ENCODE measurements at regions not wholly inside any gene's neighbourhood (a gene's known extent, or its start where the extent isn't known, plus 50 kb on each side); places are given as distances from the start of the nearest gene placed in this dataset.
"Not testable (repeated sequence)": the region's sequence is repeated elsewhere in the genome, so short reads cannot be mapped to it uniquely, and the experiment has no call there.

DNA sequence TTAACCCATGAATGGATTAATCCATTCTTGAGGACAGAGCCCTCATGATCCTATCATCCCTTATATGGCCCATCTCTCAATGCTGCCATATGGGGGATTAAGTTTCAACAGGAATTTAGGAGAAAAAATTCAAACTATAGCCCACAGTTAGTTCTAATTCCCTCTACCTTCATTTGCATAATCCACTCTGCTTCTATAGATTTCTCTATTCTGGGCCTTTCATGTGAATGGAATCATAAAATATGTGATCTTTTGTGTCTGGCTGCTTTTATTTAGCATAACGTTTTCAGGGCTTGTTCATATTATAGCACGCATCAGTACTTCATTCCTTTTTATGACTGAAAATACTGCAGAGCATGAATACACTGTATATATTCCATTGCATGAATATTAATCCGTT, 55.4 kb downstream of the CTSL start:
- no peak for DNase-seq

DNA sequence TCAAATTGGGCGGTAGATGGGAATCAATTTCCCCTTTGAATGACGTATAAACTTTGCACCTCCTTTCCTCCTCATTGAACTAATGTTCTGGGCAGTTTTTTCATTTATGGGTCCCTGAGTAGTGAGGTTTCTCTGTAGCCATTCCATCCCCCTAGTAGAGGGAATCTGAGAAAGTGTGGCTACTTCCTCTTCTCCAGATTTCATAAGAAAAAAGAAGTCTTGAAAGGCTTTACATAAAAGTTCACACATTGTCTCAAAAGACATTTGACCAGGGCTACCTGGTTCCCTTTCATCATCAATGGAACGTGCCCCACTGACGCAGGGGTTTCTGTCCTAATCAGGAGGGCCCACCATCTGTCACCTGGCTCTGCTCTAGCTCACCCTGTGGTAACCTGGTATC, 57.3 kb downstream of the CTSL start:
- no peak for DNase-seq

DNA sequence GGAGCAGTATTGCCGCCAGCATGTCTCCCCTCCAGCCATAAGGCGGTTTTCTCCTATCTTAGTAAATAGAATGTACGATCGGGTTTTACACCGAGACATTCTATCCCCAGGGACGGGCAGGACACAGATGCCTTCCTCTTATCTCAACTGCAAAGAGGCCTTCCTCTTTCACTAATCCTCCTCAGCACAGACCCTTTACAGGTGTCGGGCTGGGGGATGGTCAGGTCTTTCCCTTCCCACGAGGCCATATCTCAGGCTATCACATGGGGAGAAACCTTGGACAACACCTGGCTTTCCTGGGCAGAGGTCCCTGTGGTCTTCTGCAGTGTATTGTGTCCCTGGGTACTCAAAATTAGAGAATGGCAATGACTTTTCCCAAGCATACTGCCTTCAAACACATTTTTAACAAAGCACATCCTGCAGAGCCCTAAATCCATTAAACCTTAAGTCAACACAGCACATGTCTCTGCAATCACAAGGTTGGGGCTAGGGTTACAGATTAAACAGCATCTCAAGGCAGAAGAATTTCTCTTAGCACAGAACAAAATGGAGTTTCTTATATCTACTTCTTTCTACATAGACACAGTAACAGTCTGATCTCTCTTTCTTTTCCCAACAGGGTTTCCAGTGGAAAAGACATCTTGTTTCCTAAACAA, 59.5 kb downstream of the CTSL start:
- not testable (repeated sequence) for DNase-seq

DNA sequence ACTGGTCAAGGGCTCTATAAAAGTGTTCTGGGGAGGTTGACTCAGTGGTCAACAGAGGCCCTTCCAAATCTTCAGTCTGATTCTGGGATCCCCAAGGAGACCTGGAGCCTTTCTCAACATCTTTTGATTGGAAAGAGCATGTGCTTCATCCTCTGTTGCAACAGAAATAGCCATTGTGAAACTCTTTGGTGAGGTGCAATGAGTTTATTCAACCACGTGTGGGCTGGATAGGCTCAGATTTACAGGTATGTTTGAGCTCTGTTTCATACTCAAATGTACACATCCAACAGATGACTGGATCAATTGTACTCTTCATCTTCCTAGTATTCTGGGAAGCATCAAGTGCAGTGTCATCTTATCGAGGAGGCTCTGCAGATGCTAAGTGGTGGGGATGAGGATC, 60.5 kb downstream of the CTSL start:
- no peak for DNase-seq

DNA sequence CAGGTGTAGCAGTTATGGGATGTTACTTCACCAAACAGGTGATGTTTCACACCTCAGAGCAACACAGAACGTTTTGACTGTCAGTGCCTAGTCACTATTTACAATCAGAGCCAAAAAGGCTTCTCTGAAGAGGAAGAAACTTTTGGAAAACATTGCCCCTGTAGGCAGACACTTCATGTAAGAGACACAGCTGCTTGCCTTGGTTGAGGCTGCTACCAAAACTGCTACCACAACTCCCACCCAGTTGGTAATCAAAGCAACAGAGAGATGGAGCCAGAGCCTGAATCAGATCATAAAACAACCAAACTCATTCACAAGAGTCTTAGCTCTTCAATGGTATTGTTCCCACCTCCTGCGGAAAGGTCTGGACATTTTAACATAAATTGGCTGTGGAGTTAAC, 61.0 kb downstream of the CTSL start:
- no peak for DNase-seq

DNA sequence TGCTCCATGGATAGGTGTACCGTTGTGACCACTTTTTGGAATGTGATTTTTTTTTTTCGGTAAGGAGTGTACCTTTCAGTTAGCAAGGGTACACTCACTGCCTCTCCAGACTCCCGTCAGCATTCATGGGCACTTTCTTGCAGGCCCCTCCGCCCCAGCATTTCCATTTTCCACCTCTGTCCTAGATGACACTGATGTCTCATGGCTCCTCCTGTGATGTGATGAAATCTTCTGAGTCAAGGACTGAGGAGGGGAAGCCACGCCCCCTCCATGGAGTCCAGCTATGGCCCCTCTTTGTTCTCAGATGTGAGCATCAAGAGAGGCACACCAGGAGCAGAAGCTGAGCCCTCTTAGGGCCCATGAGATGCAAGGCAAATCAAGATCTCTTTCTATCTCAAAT, 61.8 kb downstream of the CTSL start:
- no peak for DNase-seq

DNA sequence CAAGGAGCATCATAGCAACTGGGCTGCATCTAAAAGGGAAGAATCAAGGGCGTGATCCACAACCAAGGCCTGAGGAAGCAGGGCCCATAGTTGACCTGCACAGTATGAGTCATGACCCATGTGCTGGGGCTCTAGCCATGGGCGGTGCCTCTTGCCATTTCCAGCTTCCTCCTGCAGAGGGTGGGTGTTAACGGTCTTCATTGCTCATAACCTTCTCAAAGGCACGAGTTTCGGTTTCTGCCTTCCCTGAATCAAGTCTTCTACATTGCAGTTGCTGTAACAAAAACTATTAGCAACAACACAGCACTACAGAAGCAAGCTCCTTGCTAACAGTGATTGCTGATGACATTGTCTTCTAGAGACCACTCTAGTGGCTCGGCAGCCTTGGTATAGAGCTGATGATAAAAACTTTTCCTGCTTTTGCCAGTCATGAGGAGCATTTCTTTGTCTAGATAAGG, 66.9 kb downstream of the CTSL start:
- DNase-seq = peak; percentile 87

DNA sequence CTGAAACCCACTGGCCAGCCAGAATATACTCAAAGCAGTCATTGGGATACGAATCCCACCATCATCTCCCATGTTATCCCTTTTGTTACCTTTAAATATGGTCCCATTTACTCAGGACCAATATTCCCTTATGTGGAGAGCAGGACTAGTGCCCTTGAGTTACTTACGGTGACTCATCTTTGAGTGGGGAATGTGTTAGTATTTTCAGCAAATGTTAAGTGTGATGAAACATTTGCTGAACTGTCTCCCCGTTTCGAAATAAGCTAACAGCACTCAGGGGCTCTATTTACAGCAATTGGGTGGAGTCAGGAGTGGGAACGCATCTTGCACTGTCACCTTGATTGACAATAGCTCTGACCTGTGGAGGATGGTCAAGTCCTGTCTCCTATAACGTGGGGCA, 67.4 kb downstream of the CTSL start:
- DNase-seq = peak; percentile 69

DNA sequence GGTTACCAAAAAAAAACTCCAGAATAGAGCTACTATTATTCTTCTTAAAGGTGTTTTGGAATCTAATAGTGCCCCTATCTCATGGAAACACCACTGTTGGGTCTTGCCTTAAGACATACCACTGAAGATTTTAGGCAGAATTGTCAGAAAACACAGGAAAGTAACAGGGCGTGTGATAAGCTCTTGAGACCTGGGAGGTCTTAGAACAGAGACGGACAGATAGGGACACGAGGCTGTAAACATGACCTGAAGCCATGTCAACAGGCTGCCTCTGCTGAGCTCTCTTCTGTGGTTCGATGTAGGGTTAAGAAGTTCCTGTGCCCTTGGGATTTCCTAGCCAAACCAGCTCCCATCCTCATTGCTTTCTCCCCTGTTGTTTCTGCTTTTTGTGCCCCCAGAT, 69.3 kb downstream of the CTSL start:
- DNase-seq = no peak

DNA sequence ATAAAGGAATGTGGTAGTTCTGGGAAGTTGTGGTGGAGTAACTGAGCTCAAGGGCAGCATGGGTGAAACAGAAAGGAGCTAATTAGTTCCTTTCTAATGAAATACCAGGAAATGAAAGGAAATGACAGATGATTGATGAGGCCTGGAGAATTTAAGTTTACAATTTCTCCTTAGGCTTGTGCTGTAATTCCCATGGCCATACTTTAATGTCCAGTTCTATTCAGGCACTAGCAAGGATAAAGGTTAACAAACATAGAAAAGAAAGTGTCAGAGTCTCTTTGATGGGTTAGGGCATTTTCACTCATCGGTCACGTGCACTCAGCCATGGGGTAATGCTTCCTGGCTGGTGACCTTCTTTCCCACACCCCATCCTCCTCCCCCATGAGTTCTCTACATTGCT, 70.3 kb downstream of the CTSL start:
- DNase-seq = no peak

DNA sequence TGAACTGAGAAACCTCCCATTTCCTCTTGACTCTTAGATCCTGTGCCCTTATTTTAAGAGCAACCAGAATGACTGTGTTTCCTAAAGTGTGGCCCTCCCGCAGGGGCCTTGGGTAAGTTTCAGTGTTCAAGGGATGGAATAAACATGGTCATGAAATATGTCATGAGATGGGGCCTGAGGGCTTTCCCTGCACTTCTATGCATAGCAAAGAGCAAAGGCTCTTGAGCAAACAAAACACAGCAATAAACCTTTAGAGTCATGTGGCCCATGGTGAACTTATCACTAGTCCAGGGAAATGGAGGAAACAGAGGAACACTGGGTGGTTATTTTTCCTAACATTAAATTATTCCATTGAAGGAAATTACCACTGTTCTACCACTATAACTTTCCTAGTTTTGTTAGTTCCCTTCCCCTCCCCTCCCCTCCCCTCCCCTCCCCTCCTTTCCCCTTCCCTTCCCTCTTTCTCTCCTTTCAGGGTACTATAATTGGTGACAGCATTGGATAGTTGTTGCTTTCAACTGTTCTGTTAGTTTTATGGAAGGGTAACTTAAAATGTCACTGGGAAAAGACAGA, 72.4 kb downstream of the CTSL start:
- DNase-seq = no peak

DNA sequence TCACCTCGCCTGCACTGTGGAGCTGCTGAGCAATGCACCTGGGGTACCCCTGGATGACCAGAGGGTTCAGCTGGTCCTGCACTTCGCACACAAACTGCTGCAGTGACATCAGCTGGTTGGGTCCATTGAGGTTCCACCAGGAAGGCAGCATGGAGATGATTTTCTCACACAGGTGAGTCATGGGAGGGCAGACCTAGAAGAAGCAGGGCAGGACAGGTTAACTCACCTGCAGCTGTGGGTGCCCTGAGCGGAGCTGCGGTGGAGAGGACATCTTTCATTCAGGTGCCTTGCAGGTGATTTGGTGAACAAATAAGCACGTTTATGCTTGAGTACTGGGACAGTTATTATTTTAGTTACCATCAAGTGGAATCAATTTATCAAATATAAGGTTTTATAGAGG, 73.6 kb downstream of the CTSL start:
- no peak for DNase-seq

DNA sequence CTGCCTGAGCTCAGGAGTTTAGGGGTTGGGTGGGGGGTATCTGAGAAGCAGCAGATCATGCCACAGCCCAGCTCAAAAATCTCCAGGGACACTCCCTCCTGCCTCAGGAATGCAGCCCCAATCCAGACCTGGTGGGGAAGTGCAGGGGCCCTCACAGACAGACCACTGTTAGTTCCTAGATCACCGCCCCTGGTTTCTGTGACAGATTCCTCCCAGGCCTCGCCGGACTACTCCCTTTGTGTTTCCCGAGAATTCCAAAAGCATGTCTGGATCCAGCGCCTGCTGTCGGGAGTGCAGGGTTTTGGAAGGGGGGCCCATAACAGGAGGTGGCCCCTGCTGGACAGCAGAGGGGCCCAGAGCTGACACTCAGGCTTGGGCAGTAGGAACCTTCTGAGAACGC, 74.5 kb downstream of the CTSL start:
- no peak for DNase-seq

DNA sequence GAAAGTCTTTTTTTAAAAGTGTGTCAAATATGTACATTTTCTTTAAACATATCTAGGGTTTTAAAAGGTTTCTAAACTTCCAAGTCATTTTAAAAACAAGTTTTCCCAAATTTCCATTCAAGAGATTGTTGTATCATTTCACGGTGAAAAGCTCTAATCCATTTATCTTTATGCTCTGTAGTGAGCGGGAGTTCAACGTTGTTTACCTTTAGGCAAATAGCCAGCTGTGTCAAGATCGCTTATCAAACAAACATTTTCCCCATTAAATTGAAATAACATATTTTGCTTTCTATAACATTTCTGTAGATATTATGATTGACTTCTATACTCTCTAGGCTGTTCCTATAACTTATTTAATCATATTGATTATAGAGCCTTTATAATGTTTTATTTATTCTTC, 75.1 kb downstream of the CTSL start:
- DNase-seq = no peak

DNA sequence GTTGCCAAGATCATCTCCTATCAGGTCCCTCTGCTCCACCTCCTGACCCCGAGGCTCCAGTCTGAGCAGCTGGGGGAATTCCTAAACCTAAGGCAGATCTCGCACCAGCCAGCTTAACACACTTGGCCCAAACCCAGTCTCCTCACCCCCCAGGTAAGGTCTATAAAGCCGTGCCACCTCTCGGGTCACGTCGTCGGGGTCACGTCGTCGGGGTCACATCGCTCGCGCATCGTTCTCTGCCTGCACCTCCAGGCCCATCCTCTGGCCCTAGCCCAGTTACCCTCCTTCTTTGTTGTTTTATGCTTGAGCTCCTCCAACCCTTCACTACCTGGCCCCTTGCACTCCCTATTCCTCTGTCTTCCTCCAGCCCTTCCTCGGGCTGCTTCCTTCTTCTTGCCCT, 77.2 kb downstream of the CTSL start:
- no peak for DNase-seq

DNA sequence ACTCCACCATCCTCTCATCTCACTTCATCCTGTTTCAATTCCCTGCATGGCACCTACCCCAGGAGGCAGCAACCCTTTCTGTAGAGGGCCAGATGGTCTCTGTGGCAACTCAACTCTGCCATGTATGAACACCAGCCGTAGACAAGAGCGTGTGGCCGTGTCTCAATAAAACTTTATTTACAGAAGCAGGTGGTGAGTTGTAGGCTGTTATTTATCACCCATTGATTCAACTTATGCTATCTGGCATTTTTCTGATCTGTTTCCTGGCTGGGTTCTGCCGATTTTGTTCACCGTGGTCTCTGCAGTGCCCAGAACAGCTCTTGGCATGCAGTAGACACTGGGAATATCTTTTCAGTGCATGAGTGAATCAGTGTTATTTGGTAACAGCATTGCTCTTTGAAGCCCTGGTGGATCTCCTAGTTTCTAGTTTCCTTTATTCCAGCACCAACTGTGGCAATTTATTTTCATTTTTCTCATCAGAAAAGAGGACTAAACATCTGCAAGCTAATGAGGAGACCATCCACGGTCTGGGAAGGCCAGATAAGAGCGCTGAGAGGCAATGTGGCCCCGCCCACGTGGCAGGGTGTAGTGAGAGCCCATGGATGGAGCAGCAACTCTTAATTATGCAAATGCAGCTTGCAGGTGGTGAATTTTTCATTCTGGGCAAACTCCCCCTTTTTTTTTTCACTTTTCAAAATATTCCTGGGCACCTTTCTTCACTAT, 77.9 kb downstream of the CTSL start:
- no peak for DNase-seq

DNA sequence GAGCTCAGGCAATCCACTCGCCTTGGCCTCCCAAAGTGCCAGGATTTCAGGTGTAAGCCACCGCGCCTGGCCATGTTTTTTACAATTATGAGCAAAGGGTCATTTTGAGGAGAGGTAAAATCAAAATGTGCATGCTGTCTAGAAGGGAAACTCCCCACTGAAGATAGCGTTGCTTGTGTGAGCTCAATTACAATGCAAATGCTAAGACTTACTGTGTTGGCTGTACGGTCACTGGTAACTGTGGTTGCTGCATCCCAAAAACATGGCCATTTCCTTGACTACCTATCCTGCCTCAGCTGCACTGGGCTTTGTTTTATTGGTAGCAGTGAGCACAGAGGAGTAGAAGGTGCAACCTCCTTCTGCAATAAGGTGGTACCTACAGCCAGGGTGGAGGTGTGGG, 77.4 kb upstream of the SPATA31E1 start:
- no peak for DNase-seq

DNA sequence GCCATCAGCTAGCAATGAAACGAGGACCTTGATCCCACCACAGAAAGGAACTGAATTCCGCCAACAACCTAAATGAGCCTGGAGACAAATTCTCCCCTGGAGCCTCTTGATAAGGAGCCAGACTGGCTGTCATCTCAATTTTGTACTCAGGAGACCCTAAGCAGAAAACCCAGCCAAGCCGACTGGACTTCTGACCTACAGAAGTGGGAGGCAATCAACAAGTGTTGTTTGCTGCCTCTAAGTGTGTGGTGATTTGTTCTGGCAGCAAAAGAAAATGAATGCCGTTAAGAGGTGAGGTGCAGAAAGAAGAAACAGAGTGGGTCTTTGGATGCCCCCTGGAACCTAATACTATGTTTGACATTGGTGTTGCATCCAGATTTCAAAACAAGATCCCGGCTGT, 72.7 kb upstream of the SPATA31E1 start:
- DNase-seq = no peak

DNA sequence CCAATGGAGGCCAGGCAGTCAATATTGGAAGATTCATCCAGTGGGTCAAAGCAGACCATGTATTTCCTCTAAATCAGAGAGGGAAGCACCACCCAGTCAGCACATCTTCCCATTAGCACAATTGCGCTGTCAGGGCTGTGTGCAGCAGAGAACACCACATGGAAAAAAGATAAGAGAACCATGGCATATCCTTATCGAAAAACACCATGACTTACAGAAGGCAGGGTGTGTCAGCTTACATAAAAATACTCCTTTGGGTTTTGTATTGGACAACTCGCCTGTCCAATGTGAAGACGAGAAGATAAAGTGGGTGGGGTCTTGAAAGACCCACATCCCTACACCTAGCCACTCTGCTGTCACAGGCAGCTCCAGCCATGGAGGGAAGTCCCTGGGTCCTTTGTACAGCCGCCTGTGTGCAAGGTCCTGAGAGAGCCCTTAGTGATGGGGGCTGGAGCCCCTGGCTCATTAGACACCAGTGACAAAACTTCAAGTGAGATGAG, 71.9 kb upstream of the SPATA31E1 start:
- no peak for DNase-seq

DNA sequence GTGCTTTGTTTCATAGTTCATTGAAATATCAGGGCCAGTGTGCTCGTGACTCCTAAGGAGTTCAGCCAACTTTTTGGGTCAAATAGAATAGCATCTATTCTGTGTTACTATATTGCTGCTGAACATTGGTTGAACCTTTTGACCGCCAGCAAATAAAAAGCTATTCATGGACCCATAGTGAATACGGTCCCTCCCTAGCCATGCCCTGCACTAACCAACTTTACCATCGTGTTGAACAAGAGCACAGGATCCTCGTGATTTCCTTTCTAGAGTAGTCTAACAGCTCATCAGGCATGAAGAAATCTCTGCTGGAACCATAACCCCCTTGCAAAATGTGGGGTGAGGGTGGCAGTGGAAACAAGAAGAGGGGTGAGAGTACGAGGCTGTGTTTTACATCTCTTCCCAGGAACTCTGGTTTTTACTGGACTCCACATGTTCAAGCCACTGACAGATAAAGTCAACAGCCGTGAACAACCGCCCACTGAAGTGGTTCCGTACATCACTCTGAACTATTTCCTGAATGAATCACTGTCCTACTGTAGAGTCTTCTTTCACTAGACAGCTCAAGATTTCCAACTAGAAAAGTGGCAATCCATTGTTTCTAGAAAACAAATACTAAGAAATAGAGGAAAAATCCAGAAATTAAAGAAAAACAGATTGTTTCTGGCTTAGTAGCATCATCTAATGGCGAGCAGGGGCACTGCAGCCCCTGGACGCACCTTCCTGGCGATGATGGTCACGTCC, 70.1 kb upstream of the SPATA31E1 start:
- DNase-seq = no peak

DNA sequence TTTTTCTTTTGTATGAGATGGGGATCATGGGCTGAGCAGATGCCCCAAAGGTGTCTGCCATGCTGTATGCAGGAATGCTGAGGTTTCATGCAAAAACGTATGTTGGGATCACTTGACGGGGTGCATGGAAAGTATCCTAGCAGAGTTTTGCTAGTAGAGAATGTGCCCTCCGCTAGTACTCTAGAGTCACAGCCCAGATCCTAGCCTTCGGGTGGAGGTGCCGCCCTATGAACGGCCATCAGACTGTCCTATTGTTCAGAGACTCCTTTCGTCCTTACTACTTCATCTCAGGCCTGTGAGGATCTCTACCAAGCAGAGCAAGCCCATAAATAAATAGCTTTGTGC, 69.6 kb upstream of the SPATA31E1 start:
- DNase-seq = no peak

DNA sequence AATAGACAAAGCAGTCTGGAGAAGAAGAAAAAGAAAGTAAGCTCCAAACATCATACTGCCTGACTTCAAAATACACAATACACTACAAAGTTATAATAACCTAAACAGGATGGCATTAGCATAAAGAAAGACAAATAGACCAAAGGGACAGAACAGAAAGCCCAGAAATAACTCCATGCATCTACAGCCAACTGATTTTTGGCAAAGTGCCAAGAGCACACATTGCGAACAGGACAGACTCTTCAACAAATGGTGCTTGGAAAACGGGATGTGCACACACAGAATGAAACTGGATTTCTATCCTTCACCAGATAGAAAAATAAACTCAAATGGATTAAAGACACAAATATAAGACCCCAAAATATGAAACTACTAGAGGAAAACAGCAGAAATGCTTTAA, 66.6 kb upstream of the SPATA31E1 start:
- no peak for DNase-seq

DNA sequence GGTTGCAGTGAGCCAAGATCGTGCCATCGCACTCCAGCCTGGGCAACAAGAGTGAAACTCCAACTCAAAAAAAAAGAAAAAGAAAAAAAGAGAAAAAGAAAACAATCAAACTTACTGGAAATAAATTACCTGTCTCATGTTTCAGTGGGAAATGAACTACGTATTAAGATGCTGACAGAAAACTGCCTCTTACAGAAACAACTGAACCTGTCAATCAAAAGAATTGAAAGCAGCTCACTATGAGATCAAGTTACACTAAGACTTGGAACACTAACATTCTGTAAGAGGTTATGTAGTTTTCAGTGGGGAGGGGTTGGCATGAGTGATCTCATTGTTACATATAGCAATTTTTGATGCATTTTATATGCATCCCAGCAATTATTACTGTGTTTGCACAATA, 64.4 kb upstream of the SPATA31E1 start:
- no peak for DNase-seq
